C4-2B (cell line): ENCODE measurements at regions not wholly inside any gene's neighbourhood (a gene's known extent, or its start where the extent isn't known, plus 50 kb on each side); places are given as distances from the start of the nearest gene placed in this dataset.

Experiments used
- CTCF ChIP-seq: fragments of 450-650 bp; conservative IDR thresholded peaks from 2 replicates; pipeline ENCODE4 v1.5.1; 2017; ENCODE audit warnings: mild to moderate bottlenecking
- ZFX ChIP-seq: fragments of 450-650 bp; IDR thresholded peaks from 2 replicates; pipeline ENCODE4 v1.6.1; 2017

- TF ChIP-seq CTCF, result no peak
- TF ChIP-seq ZFX, result no peak
Measured at GRCh38 chr6:163813979-163814493, 399.5 kb downstream of the QKI start.
